GM12864 (cell line): ENCODE measurements at regions not wholly inside any gene's neighbourhood (a gene's known extent, or its start where the extent isn't known, plus 50 kb on each side); places are given as distances from the start of the nearest gene placed in this dataset.

Experiments used
- DNase-seq: peaks from one replicate; pipeline ENCODE4 v3.0.0-alpha.2; 2011; ENCODE audit warnings: low read depth
- H3K4me3 ChIP-seq: 2 replicates; pipeline ENCODE4 v1.5.1; 2011; ENCODE audit warnings: mild to moderate bottlenecking, low read depth, low read length, control low read depth
- TF ChIP-seq, protein P1 (sequence below): IDR thresholded peaks from 2 replicates; pipeline ENCODE4 v1.5.1; 2011; ENCODE audit warnings: low read depth, mild to moderate bottlenecking, moderate library complexity, low read length, control low read depth, inconsistent platforms; ENCODE audit errors: missing control alignments

DNA sequence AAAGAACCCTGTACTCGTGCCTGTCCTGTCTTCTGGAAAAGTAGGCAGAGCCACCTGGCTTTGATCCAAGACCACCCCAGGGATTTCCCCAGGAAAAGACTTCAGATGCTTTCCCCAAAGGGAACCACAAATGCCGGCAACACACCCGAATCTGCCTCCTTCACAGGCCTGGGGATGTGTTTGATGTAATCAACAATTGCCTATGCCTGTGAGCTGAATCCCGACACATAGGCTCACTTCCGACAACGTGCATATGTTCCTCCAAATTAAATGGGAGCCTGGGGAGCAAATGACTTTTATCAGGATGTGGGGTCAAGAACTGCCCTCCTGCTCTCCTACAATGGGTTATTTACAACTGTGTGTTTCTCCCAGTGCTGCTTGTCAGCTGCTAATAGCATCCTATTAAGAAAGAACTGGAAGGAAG, 535.2 kb upstream of the CDH11 start:
- TF ChIP-seq, protein P1, sequence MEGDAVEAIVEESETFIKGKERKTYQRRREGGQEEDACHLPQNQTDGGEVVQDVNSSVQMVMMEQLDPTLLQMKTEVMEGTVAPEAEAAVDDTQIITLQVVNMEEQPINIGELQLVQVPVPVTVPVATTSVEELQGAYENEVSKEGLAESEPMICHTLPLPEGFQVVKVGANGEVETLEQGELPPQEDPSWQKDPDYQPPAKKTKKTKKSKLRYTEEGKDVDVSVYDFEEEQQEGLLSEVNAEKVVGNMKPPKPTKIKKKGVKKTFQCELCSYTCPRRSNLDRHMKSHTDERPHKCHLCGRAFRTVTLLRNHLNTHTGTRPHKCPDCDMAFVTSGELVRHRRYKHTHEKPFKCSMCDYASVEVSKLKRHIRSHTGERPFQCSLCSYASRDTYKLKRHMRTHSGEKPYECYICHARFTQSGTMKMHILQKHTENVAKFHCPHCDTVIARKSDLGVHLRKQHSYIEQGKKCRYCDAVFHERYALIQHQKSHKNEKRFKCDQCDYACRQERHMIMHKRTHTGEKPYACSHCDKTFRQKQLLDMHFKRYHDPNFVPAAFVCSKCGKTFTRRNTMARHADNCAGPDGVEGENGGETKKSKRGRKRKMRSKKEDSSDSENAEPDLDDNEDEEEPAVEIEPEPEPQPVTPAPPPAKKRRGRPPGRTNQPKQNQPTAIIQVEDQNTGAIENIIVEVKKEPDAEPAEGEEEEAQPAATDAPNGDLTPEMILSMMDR: no peak
- no peak for DNase-seq
- no peak overlapping the region for H3K4me3 ChIP-seq

DNA sequence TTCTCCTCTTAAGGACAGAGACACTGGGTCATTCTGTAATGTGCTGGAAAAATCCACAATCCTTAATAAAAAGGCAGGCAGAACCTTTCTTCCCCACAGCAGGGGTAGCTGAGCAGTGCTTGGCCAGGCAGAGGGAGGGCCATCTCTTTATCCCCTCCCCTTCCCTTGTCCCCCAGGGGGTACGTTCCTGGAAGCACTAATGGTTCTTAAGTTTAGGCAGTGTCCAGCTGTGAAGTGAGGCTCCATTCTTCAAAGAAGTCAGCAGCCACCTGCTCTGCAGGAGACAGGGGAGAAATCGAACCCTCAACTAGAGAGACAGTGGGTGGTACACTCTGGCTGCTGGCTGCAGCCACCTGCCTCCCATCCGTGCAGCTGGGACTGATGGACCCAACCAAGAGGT, 533.9 kb upstream of the CDH11 start:
- H3K4me3 ChIP-seq: no peak overlapping the region
- no peak for DNase-seq

GRCh38 chr16:65648101-65648500, 526.2 kb upstream of the CDH11 start:
- DNase-seq: no peak
- no peak overlapping the region for H3K4me3 ChIP-seq
- TF ChIP-seq, protein P1: no peak

More for the DNA sequence above, 533.9 kb upstream of the CDH11 start:
- TF ChIP-seq, protein P1: no peak

DNA sequence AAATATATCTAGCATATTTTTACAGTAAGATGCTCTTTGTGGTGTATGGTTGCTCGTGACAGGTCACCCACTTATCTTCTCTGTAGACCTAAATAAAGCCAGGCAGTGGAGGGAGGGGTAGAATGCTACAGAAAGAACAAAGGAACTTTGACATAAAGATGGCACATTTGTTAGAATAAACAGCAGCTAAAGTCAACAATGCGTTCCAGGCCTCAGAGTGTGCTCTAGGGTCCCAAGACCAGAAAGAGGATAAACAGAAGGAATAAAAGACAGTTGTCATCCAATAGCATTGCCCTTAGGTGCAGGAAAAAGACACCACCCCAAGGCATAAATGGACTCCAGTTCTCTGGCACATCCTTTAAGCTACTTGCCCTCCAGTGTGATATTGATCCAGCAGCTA, 523.0 kb upstream of the CDH11 start:
- TF ChIP-seq, protein P1: no peak
- DNase-seq: no peak
- H3K4me3 ChIP-seq: no peak overlapping the region

DNA sequence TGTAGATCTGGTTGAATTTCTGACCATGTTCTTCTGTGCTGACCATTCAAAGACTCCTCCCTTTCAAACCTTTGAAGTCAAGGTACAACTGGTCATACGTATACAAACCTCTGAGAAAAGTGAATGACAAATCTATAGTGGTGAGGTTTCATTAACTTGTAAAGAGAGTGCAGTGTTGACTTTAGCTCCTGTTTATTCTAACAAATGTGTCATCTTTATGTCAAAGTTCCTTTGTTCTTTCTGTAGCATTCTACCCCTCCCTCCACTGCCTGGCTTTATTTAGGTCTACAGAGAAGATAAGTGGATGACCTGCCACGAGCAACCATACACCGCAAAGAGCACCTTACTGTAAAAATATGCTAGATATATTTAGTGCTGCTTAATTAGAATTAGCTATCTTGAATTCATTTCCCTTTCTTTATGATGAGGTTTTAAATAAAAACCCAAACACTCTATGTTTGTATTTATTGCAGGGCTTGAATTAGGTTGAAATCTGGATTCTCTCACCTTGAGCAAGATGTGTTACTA, 520.0 kb upstream of the CDH11 start:
- TF ChIP-seq, protein P1: no peak
- no peak for DNase-seq
- H3K4me3 ChIP-seq: no peak overlapping the region

DNA sequence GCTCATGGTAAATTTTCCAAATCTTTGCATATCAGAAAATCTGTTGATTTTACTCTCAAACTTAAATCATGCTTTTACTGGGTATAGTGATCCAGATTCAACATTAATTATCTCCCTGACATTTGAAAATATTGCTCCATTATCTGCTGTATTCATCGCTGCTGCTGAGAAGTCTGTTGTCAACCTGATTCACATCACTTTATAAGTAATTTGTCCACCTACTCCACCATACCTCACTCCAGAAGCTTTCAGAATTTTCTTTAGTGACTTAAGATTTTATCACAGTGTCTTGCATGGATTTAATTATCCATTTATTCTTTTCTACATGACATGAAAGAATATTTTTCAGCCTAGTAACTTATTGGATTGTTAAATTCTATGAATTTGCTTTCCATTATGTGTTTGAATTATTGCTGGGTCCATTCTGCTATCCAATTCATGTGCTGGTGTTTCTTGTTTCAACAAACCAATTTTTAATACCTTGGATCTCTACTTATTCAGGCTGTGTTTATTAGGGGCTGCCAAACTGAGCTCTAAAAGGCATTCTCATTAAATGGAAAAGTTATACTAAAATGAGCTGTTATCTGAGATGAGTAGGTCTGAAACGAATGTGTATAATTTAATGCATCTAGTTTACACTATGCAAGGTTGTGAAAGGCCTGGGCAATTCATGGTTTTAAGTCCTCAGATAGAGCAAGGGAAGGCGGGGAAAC, 519.3 kb upstream of the CDH11 start:
- TF ChIP-seq, protein P1: no peak

GRCh38 chr16:65634833-65635232, 513.0 kb upstream of the CDH11 start:
- TF ChIP-seq, protein P1: no peak
- H3K4me3 ChIP-seq: no peak overlapping the region
- DNase-seq: no peak

More for the DNA sequence above, 519.3 kb upstream of the CDH11 start:
- no peak for DNase-seq
- H3K4me3 ChIP-seq: no peak overlapping the region
